ENCODE measurements at regions not wholly inside any gene's neighbourhood (a gene's known extent, or its start where the extent isn't known, plus 50 kb on each side); places are given as distances from the start of the nearest gene placed in this dataset.

GRCh38 chr9:2963307-2963706 is 119.4 kb upstream of the PUM3 start:
- TF ChIP-seq CTCF (IDR thresholded peaks at IDR 0.05) (no peak), POLR2A (IDR thresholded peaks at IDR 0.05) (no peak)

Measured in testis (tissue), 2 donors.